ENCODE measurements at regions not wholly inside any gene's neighbourhood (a gene's known extent, or its start where the extent isn't known, plus 50 kb on each side); places are given as distances from the start of the nearest gene placed in this dataset.

GRCh38 chr5:125776656-125777139, 646.5 kb upstream of the GRAMD2B start:
- no peaks in the 10 kb centered on the region for H3K27me3 ChIP-seq
- no peak overlapping the region for H3K4me3 ChIP-seq (replicated peaks in 1 of 3)
- TF ChIP-seq POLR2A (IDR thresholded peaks at IDR 0.05) (no peak), CTCF (IDR thresholded peaks at IDR 0.05) (no peak)
- no peaks in the 10 kb centered on the region for H3K9me3 ChIP-seq
- H3K27ac ChIP-seq, result no peak overlapping the region
- 90 to 98% methylated on average over 3 of the region's 3 CpGs for WGBS, 2 donors
- H3K4me1 ChIP-seq, result no peaks in the 10 kb centered on the region
- intact Hi-C loops (cut with DNase I), result no loop called here
- H3K36me3 ChIP-seq, result no peaks in the 10 kb centered on the region
- no peak for DNase-seq

DNA sequence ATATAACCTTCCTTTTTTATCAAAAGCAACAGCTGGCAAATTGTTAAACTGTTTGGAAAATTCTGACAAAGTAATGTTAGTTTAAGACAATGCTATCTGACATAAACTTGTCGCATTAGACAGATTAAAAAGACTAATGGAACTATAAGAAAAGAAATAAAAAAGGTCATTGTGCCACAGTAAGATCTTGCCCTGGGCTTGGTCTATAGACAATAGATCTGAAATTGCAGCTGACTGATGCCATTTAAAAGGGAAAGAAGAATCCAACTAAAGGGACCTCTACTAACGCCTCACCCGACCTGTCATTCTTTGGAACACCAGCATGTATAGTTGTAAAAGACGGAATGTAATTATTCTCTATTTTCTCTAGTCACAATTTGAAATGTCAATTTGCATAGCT, 644.4 kb upstream of the GRAMD2B start:
- Histone ChIP-seq H3K27ac (no peak overlapping the region), H3K9me3 (no peaks in the 10 kb centered on the region), H3K36me3 (no peaks in the 10 kb centered on the region), H3K4me1 (no peaks in the 10 kb centered on the region), H3K27me3 (no peaks in the 10 kb centered on the region), H3K4me3 (replicated peaks in 1 of 3) (no peak overlapping the region)
- 87 to 90% methylated on average over 4 of the region's 4 CpGs for WGBS, 2 donors
- intact Hi-C loops (cut with DNase I), result no loop called here
- TF ChIP-seq POLR2A (IDR thresholded peaks at IDR 0.05) (no peak), CTCF (IDR thresholded peaks at IDR 0.05) (no peak)
- DNase-seq, result no peak

DNA sequence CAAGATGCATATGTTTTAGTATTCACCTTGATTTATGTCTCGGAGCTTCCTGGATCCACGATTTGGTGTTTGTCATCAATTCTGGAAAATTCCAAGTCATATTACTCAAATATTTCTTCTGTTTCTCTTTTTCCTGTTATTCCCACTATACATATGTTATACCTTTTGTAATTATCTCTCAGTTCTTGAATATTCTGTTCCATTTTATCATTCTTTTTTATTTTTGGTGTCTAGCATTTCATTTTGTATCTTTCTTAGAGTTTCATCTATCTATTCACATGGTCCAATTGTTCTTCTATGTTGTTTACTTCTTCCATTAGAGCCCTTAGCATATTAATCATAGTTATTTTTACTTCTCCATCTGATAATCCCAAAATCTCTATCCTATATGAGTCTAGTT, 637.8 kb upstream of the GRAMD2B start:
- intact Hi-C loops (cut with DNase I), result no loop called here
- Histone ChIP-seq H3K4me3 (replicated peaks in 1 of 3) (no peak overlapping the region), H3K27ac (no peak overlapping the region), H3K4me1 (no peaks in the 10 kb centered on the region), H3K9me3 (no peaks in the 10 kb centered on the region), H3K27me3 (no peaks in the 10 kb centered on the region), H3K36me3 (no peaks in the 10 kb centered on the region)
- TF ChIP-seq CTCF (IDR thresholded peaks at IDR 0.05), result no peak
- no peak for TF ChIP-seq POLR2A (IDR thresholded peaks at IDR 0.05)
- DNase-seq, result no peak
- WGBS, 2 donors, result 92 to 93% methylated on average over 2 of the region's 2 CpGs

DNA sequence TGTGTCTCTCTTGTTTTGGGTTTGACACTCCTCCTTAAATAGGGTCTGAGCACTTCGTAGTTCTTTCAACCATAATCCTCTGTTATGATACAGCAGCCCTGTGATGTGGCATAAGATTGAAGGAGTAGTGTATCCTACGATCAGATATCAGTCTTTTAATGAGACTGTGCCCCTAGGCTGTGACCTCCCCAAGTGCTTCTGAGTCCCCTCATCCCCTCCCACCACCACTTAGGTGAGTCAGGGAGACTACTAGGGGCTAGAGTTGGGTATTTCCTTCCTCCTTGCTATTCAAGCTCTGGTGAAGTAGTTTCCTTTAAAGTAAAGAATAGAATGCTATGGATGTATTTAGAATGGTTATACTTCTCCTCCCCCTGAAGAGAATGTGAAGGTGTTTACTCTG, 637.2 kb upstream of the GRAMD2B start:
- no peak overlapping the region for H3K27ac ChIP-seq
- TF ChIP-seq POLR2A (IDR thresholded peaks at IDR 0.05), result no peak
- TF ChIP-seq CTCF (IDR thresholded peaks at IDR 0.05), result no peak
- intact Hi-C loops (cut with DNase I), result no loop called here

GRCh38 chr5:125793470-125793869, 629.7 kb upstream of the GRAMD2B start:
- no peaks in the 10 kb centered on the region for H3K4me1 ChIP-seq
- whole genome bisulfite sequencing, 2 donors, result 97% methylated on average over 1 of the region's 1 CpG
- no peak for TF ChIP-seq CTCF (IDR thresholded peaks at IDR 0.05)
- no peak for TF ChIP-seq POLR2A (IDR thresholded peaks at IDR 0.05)
- no peaks in the 10 kb centered on the region for H3K9me3 ChIP-seq
- no peak overlapping the region for H3K4me3 ChIP-seq (replicated peaks in 1 of 3)
- H3K27ac ChIP-seq, result no peak overlapping the region
- H3K27me3 ChIP-seq, result no peaks in the 10 kb centered on the region
- H3K36me3 ChIP-seq, result no peaks in the 10 kb centered on the region
- intact Hi-C loops (cut with DNase I), result no loop called here
- DNase-seq, result no peak

More for the DNA sequence above, 637.2 kb upstream of the GRAMD2B start:
- no peak overlapping the region for H3K4me3 ChIP-seq (replicated peaks in 1 of 3)
- H3K9me3 ChIP-seq, result no peaks in the 10 kb centered on the region
- no peaks in the 10 kb centered on the region for H3K4me1 ChIP-seq
- no peaks in the 10 kb centered on the region for H3K27me3 ChIP-seq
- 59 to 73% methylated on average over 2 of the region's 2 CpGs for WGBS, 2 donors
- H3K36me3 ChIP-seq, result no peaks in the 10 kb centered on the region
- no peak for DNase-seq
